ENCODE measurements at regions not wholly inside any gene's neighbourhood (a gene's known extent, or its start where the extent isn't known, plus 50 kb on each side); places are given as distances from the start of the nearest gene placed in this dataset.
"Not testable (repeated sequence)": the region's sequence is repeated elsewhere in the genome, so short reads cannot be mapped to it uniquely, and the experiment has no call there.

GRCh38 chr10:31679936-31680335, 248.7 kb downstream of the ARHGAP12 start:
- DNase-seq = no peak

GRCh38 chr10:31678575-31679516, 249.8 kb downstream of the ARHGAP12 start:
- DNase-seq = no peak

GRCh38 chr10:31678139-31678536, 250.5 kb downstream of the ARHGAP12 start:
- no peak for DNase-seq

GRCh38 chr10:31677195-31678138, 251.2 kb downstream of the ARHGAP12 start:
- no peak for DNase-seq

- DNase-seq = no peak
Observed at GRCh38 chr10:31675726-31676125, 252.9 kb downstream of the ARHGAP12 start.

GRCh38 chr10:31669357-31669756, 259.3 kb downstream of the ARHGAP12 start:
- no peak for DNase-seq

GRCh38 chr10:31668326-31668725, 260.3 kb downstream of the ARHGAP12 start:
- no peak for DNase-seq

GRCh38 chr10:31665764-31666279, 262.8 kb downstream of the ARHGAP12 start:
- DNase-seq = not testable (repeated sequence)

- no peak for DNase-seq
Observed at GRCh38 chr10:31664803-31665202, 263.8 kb downstream of the ARHGAP12 start.

- DNase-seq = not testable (repeated sequence)
Observed at GRCh38 chr10:31664071-31664470, 264.6 kb downstream of the ARHGAP12 start.

- no peak for DNase-seq
Observed at GRCh38 chr10:31660300-31660699, 268.3 kb downstream of the ARHGAP12 start.

- no peak for DNase-seq
Observed at GRCh38 chr10:31659665-31660064, 269.0 kb downstream of the ARHGAP12 start.

GRCh38 chr10:31657434-31657872, 271.2 kb downstream of the ARHGAP12 start:
- DNase-seq = no peak

GRCh38 chr10:31656851-31657433, 271.7 kb downstream of the ARHGAP12 start:
- DNase-seq = no peak

GRCh38 chr10:31652038-31652437, 276.6 kb downstream of the ARHGAP12 start:
- DNase-seq = no peak

GRCh38 chr10:31650010-31650409, 278.6 kb downstream of the ARHGAP12 start:
- peak; percentile 83 for DNase-seq

- DNase-seq = no peak
Observed at GRCh38 chr10:31648966-31649365, 279.7 kb downstream of the ARHGAP12 start.

GRCh38 chr10:31647861-31648260, 280.8 kb downstream of the ARHGAP12 start:
- DNase-seq = no peak

- DNase-seq = no peak
Observed at GRCh38 chr10:31646519-31646918, 282.1 kb downstream of the ARHGAP12 start.

GRCh38 chr10:31645786-31646185, 282.8 kb downstream of the ARHGAP12 start:
- DNase-seq = peak; percentile 34

GRCh38 chr10:31644931-31645633, 283.5 kb downstream of the ARHGAP12 start:
- DNase-seq = no peak

- no peak for DNase-seq
Observed at GRCh38 chr10:31642281-31642680, 286.4 kb downstream of the ARHGAP12 start.
